Cardiac fibroblast (primary cell): ENCODE measurements at regions not wholly inside any gene's neighbourhood (a gene's known extent, or its start where the extent isn't known, plus 50 kb on each side); places are given as distances from the start of the nearest gene placed in this dataset.

Experiments
- DNase-seq, 2 donors: peaks; one replicate each; pipeline versions ENCODE4 v3.0.0 to v3.0.0-alpha.2; 2010; ENCODE audit warnings: low read depth in 2 of 2
- H3K4me3 ChIP-seq, 2 donors: replicated peaks in 1 of 2; 1 replicate in 1 of 2; 2 replicates in 1 of 2; pipeline ENCODE4 v1.5.1; 2011; ENCODE audit warnings: low read depth in 2 of 2, low read length in 2 of 2, mild to moderate bottlenecking in 2 of 2, moderate library complexity in 1 of 2
- TF ChIP-seq, protein P1 (sequence below): IDR thresholded peaks from one replicate; pipeline ENCODE4 v1.5.1; 2011; ENCODE audit warnings: low read depth, mild to moderate bottlenecking, low read length, inconsistent platforms

DNA sequence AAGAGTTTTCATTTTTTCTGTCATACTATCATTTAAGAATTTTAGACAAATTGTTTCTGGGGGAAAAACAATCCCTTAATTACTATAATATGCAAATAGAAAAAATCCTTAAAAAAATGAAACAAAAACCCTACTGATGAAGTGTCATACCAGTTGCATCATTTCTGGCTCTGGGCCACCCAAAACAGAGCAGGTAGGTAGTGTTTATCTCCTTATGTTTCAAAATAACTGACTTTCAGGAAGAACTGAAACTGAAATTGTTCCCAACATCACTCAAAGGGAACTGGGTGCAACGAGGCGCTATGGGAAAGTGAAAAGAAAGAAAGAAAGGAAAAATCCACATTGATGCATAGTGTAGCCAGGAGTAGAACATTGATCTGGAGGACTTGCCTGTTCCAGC is 653.1 kb upstream of the SOX9 start:
- H3K4me3 ChIP-seq: no peak overlapping the region
- no peak for DNase-seq
- TF ChIP-seq, protein P1, sequence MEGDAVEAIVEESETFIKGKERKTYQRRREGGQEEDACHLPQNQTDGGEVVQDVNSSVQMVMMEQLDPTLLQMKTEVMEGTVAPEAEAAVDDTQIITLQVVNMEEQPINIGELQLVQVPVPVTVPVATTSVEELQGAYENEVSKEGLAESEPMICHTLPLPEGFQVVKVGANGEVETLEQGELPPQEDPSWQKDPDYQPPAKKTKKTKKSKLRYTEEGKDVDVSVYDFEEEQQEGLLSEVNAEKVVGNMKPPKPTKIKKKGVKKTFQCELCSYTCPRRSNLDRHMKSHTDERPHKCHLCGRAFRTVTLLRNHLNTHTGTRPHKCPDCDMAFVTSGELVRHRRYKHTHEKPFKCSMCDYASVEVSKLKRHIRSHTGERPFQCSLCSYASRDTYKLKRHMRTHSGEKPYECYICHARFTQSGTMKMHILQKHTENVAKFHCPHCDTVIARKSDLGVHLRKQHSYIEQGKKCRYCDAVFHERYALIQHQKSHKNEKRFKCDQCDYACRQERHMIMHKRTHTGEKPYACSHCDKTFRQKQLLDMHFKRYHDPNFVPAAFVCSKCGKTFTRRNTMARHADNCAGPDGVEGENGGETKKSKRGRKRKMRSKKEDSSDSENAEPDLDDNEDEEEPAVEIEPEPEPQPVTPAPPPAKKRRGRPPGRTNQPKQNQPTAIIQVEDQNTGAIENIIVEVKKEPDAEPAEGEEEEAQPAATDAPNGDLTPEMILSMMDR: no peak

DNA sequence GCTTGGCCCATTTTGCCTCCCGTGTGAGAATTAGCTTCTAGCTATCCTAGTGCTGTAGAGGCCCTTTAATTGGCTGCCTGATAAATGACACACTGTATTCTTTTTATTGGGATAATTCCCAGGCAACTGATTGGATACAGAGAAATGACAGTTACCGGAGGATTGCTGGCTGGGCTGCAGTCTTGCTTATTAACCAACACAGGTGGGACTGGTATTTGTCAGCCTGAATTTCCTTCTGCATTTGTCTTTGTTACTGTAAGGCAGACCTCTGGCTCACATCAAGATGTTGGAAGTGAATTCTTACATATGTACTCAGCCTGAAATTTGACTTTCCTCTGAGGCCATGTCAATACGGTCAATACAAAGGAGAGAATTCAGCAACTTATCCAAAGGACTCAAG is 650.8 kb upstream of the SOX9 start:
- TF ChIP-seq, protein P1: no peak
- no peak for DNase-seq
- no peak overlapping the region for H3K4me3 ChIP-seq

GRCh38 chr17:71472809-71473789 is 647.7 kb upstream of the SOX9 start:
- TF ChIP-seq, protein P1: peak; percentile 76

GRCh38 chr17:71477356-71477755 is 643.5 kb upstream of the SOX9 start:
- no peak overlapping the region for H3K4me3 ChIP-seq
- TF ChIP-seq, protein P1: no peak
- no peak for DNase-seq

More at GRCh38 chr17:71472809-71473789, 647.7 kb upstream of the SOX9 start:
- H3K4me3 ChIP-seq: no peak overlapping the region
- peak; percentile 68 to 74 for DNase-seq

GRCh38 chr17:71480099-71480498 is 640.7 kb upstream of the SOX9 start:
- H3K4me3 ChIP-seq: no peak overlapping the region
- no peak for DNase-seq
- TF ChIP-seq, protein P1: no peak

DNA sequence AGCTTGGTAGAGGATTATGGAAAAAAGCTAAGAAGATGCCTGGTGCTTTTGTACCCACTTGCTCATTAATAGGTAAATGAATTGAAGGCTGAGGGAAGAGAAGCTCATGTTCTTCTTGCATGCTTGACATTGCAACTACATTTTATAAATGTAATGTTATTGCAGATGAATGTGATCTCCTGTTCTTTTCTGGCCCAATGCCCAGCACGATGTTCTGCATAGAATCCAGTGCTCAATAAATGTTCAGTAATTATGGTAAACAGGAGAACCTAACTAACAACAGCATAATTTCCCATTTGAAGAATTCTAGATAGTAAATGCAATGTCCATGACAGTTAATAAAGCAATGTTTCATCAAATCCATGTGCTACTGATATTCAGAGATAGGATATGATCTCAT is 638.2 kb upstream of the SOX9 start:
- H3K4me3 ChIP-seq: no peak overlapping the region
- TF ChIP-seq, protein P1: no peak
- no peak for DNase-seq
